GM20000 (cell line): ENCODE measurements at regions not wholly inside any gene's neighbourhood (a gene's known extent, or its start where the extent isn't known, plus 50 kb on each side); places are given as distances from the start of the nearest gene placed in this dataset.

Experiments used
- DNase-seq: peaks from one replicate; pipeline ENCODE4 v3.0.0; 2012; ENCODE audit warnings: low spot score
- TF ChIP-seq, protein P1 (sequence below): IDR thresholded peaks from 2 replicates; pipeline ENCODE4 v1.5.1; 2012; ENCODE audit warnings: mild to moderate bottlenecking, control low read depth; ENCODE audit errors: extremely low read depth, missing control alignments

GRCh38 chr13:73549717-73550116, 490.9 kb downstream of the KLF5 start:
- TF ChIP-seq, protein P1, sequence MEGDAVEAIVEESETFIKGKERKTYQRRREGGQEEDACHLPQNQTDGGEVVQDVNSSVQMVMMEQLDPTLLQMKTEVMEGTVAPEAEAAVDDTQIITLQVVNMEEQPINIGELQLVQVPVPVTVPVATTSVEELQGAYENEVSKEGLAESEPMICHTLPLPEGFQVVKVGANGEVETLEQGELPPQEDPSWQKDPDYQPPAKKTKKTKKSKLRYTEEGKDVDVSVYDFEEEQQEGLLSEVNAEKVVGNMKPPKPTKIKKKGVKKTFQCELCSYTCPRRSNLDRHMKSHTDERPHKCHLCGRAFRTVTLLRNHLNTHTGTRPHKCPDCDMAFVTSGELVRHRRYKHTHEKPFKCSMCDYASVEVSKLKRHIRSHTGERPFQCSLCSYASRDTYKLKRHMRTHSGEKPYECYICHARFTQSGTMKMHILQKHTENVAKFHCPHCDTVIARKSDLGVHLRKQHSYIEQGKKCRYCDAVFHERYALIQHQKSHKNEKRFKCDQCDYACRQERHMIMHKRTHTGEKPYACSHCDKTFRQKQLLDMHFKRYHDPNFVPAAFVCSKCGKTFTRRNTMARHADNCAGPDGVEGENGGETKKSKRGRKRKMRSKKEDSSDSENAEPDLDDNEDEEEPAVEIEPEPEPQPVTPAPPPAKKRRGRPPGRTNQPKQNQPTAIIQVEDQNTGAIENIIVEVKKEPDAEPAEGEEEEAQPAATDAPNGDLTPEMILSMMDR = no peak
- no peak for DNase-seq

GRCh38 chr13:73548449-73548848, 489.6 kb downstream of the KLF5 start:
- DNase-seq = no peak
- TF ChIP-seq, protein P1 = no peak

DNA sequence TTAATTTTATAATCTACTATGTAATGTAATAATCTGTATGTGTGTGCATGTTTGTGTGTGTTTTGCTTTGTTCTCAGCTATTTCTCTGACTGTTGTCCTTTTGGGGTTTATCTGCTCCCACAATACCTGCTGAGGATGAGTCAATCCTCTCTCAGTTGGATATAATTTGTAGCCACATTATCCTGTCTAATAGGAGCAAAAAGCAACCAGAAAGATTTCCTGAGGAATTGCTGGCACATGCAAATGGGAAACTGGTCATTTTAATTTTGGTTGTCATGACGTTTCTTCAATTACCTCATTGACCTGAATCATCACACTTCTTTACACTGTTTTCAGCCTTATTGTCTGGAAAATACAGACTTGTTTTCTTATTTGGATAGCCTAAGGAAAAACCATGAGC, 488.4 kb downstream of the KLF5 start:
- DNase-seq = no peak
- TF ChIP-seq, protein P1 = no peak

GRCh38 chr13:73544175-73544574, 485.4 kb downstream of the KLF5 start:
- TF ChIP-seq, protein P1 = no peak
- DNase-seq = no peak

DNA sequence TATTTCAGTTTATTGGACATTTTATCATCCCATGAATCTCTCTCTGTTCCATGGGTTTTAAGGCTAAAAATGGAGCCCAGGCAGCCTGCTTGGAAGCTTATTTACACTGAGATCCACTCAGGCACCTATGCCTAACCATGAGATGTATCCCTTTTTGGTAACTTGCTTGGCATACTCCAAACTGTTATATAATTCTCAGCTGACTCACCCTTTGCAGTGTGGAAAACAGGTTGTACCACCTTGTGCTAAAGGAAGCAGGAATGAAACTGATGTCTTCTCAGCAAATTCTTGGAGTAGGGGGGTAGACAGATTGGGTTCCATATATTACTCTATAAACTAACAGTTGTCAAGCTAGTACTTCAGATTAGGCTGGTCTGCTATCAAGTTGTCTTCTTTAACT, 483.6 kb downstream of the KLF5 start:
- TF ChIP-seq, protein P1 = no peak
- no peak for DNase-seq

GRCh38 chr13:73536865-73537264, 478.1 kb downstream of the KLF5 start:
- TF ChIP-seq, protein P1 = no peak
- DNase-seq = no peak

- TF ChIP-seq, protein P1 = no peak
- no peak for DNase-seq
These were observed 476.5 kb downstream of the KLF5 start for GRCh38 chr13:73535341-73535740.

DNA sequence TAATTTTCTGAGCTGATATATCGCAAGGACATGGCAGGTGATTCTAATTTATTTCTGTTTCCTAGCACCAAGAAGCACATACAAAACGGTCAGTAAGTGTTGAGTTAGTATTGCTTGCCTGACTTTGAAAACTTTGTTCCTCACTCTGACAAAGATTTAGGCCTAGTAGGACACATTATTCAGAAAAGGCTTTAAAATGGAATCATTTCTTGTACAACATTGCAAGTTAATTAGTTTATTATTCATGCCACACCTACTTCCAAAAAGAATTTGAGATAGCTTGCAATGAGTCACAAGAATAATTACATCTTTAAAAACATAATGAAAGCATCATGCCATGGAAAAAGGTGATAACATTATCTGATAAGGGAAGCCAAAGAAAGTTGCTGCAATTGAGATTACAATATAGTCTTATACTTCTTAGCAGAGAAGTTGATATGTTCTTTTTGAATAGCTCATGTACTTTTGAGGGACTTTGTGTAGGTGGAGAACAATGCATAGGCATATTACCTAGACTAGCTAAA, 474.2 kb downstream of the KLF5 start:
- no peak for DNase-seq
- TF ChIP-seq, protein P1 = no peak
